ENCODE measurements at regions not wholly inside any gene's neighbourhood (a gene's known extent, or its start where the extent isn't known, plus 50 kb on each side); places are given as distances from the start of the nearest gene placed in this dataset.

GRCh38 chr5:7012057-7012456 is 298.8 kb downstream of the TENT4A start:
- DNase-seq (ENCODE audit: low read depth): no peak

DNA sequence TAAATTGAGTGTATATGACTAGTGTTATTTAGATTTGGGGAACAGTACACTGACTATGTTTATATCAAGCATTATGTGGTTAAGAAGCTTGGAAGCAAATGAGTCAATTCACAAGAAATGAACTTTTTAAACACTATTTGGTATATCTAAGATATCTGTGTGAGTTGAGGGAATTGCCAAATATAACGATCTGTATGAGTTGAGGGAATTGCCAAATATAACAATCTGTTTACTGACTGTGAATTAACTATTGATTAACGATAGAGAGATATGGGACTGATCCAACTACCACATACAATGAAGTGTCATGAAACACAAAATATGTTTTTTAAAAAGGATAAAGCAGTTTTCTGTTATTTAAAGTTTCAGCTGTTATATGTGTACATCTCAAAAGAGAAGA is 301.4 kb downstream of the TENT4A start:
- DNase-seq (ENCODE audit: low read depth): no peak

- peak; percentile 37 for DNase-seq (ENCODE audit: low read depth)
These were observed 302.5 kb downstream of the TENT4A start for GRCh38 chr5:7015586-7016256.

- DNase-seq (ENCODE audit: low read depth): no peak
These were observed 303.9 kb downstream of the TENT4A start for GRCh38 chr5:7016999-7017747.

GRCh38 chr5:7018198-7018597 is 305.0 kb downstream of the TENT4A start:
- DNase-seq (ENCODE audit: low read depth): no peak

DNA sequence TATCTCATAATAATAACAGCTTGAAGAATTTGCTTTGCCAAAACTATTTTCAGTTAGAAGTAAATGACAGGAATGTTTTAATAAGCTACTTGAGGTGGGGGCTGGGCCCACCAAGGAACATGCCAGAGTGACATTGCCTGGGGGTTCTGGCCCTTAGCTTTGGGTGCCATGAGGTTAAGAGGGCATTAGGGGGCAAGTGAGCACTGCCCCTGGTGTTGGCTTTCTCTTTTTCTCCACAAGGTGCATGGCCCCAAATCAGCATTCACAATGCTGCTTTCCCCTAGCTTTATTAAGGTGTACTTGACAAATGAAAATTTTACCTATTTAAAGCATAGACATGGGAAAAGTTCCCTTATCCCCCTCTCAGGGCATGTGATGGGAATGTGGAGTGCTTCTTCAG is 305.4 kb downstream of the TENT4A start:
- no peak for DNase-seq (ENCODE audit: low read depth)

DNA sequence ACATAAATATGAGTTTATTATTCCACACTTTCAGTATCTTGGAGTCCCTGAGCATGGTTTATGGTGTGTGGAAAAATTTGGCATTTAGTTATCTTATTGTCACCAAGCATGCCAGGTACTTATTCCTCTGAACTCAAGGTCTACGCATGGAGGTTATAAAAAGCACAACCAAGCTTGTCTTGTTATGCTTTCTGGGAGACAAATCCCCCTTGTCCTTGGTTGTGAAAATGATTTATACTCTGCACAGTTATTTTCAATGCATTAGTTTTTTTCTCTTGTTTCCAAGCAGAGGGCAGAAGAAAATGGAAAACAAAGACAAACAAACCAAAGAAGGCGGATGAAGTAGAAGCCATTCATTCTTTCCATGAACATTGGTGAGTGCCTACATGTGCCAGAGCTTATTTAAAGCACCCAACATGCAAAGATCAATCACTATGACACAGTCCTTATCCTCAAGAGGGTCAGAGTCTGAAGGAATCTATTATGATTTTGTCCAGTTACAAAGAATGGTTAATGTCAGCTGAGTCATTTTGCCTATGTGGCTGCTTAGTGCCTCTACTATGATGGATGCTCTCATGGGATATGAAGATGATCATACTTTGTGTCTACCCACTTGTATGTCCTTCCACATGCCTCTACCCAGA is 323.1 kb downstream of the TENT4A start:
- no peak for DNase-seq (ENCODE audit: low read depth)

DNA sequence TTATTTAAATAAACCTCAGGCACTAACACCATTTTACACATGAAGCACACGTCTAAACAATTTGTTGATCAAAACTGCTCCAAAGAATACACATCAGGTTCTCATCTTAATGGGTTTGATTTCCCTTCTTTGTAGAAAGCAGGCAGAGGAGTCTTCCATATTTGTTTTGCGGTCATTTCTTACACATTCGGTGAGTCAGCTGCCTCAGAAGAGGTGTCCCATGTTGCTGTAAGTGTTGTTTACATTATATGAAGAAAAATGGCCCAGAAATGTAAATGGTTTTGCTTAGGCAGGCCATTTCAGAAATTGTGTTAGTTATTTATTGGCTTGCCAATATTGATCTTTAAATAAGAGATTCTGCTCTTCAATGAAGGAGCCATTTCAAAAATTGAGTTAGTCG is 325.8 kb downstream of the TENT4A start:
- DNase-seq (ENCODE audit: low read depth): no peak

- no peak for DNase-seq (ENCODE audit: low read depth)
These were observed 326.9 kb downstream of the TENT4A start for GRCh38 chr5:7040111-7040510.

- no peak for DNase-seq (ENCODE audit: low read depth)
These were observed 330.6 kb downstream of the TENT4A start for GRCh38 chr5:7043797-7044196.

DNA sequence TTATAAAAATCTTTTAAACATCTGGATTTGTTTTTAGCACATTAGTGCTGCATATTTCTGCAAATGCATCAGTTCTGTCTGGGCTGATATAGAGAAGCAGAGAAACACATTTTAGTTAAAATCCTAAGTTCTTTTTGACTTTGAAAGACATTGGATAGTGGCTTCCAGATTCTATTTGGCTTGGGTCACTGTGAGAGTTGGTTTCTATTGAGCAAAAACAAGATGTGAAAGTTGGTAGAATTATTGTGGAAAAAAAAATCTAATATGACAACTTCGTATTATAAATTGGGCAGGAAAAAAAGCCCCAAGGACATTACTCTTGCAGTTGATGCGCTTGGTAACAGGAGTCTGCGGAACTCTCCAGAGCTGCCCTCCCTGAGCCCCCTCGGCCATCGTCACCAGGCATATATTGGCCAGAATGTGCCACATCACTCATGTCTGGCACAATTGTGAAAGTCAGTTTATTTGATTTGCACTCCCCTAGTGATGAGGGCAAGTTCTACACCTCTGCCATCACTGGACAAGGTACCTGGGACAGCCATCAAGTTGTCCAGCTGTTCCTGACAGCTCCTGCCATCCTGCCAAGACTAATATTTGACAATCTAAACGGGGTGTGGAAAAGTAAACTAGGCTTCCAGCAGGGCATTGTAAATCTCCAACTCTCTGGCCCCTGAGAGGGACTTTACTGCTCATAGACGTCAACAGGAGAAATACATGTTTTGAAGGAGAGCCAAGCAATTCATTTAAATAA is 334.5 kb downstream of the TENT4A start:
- DNase-seq (ENCODE audit: low read depth): no peak

DNA sequence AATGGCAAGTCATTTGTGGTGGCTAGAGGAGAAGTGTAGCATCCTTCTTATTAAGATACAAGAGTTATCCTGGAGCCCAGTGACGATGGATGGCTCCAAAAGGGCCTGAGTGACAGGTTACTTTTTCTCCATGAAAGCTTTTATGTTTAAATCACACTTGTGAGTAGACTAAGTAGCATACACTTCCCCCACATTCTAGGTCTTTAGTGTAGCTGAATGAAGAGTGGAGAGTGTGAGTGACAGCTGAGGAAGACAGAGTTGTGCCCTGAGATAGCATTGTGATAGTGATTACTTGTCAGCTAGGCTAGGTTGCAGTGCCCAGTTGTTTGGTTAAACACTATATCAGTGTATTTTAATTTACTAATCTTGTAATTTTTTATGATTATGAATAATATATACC is 337.8 kb downstream of the TENT4A start:
- no peak for DNase-seq (ENCODE audit: low read depth)

DNA sequence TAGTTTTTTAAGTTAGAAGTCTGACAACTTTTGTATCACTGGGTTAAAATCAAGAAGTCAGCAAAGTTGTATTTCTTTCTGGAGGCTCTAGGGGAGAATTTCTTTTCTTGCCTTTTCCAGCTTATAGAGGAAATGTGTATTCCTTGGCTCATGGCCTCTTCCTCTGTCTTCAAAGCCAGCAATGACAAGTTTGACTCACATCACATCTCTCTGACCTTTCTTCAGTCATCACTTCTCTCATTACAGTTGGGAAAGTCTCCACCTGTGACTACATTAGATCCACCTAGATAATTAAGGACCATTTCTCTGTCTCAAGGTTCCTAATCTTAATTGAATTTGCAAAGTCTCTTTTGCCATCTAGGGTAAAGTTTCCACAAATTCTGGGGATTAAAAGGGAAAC is 339.9 kb downstream of the TENT4A start:
- DNase-seq (ENCODE audit: low read depth): no peak

DNA sequence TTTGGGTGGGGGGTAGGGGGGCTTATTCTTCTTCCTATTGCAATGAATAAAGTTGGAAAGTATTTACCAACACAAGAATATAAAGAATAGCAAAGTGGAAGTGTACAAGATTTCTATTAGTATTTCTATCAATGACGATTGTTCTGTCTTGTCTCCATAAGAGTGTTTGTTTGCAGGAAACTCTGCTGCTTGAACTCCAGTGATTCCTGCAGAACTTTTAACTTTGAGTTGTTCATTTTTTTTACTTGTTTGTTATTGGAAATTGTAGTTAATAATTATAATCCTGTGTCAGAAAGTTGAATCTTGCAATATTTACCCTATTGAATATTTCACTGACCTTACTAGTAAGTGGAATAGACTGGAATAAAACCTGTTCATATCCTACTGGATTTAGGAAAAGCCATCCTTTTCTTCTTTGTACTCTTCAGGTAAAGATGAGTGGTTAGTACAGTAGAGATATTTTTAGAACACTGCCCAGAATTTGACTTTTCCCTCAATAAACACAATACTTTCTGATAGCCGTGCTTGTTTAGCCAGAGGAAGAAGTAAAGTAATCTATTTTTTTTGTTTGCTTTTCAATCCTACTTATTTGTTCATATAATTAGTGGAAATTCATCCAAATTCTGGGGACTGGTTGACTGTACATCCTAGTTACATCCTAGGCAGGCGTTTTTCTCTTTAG is 340.4 kb downstream of the TENT4A start:
- no peak for DNase-seq (ENCODE audit: low read depth)

- peak; percentile 64 for DNase-seq (ENCODE audit: low read depth)
These were observed 329.3 kb upstream of the ADCY2 start for GRCh38 chr5:7066471-7067235.

- no peak for DNase-seq (ENCODE audit: low read depth)
These were observed 327.8 kb upstream of the ADCY2 start for GRCh38 chr5:7068156-7068555.

GRCh38 chr5:7068899-7069298 is 327.0 kb upstream of the ADCY2 start:
- no peak for DNase-seq (ENCODE audit: low read depth)

DNA sequence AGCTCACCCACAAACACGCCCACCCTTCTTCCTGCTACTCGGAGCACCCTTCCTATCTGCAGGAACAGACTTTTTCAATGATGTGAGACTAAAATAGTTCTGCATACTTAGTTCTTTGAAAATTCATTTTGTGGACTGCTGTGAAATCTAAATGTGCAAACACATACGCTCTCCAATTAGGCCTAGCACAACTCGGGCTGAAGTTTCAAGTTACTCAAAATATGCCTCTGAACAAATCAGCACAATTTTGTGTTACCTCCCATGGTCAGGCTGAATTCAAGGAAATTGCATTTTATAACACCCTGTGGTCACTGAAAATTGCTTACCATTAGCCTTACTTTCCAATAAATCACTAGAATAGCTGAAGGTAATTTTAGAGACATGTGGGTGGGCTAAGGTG is 323.8 kb upstream of the ADCY2 start:
- no peak for DNase-seq (ENCODE audit: low read depth)

GRCh38 chr5:7073666-7074065 is 322.3 kb upstream of the ADCY2 start:
- DNase-seq (ENCODE audit: low read depth): no peak

DNA sequence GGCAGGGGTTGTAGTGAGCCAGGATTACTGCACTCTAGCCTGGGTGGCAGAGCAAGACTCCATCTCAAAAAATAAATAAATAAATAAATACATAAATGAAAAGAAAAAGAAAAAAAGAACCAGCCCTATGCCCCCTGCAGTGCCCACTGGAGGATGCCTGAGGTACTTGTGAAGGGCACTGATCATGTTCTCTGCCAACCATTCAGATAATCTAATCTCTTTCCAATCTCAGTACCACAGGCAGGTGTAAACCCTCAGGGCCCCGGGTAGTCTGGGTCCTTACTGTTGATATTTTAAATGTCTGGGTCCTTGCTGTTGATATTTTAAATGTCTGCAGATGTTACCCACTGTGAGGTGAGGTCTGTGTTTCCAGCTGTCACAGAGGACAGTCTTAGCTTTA is 321.8 kb upstream of the ADCY2 start:
- no peak for DNase-seq (ENCODE audit: low read depth)

DNA sequence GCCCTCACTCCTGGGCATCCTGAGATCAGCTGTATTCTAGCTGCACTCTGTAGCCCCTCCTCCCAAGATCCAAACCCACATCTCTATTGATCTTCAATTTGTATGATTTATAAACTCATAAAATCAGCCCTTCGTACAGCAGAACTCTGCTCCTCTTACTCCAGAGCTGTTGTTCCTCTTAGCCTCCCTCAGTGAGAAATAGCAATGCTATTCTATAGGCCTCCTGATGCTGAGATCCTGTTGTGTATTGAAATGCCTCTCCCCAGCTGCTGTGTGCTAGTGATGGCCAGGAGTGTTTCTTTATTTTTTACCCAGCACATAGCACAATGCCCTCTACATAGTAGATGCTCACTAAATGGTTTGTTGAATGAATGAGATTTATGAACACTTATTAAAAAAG is 320.5 kb upstream of the ADCY2 start:
- DNase-seq (ENCODE audit: low read depth): no peak

Measured in HT1080 (cell line).